ENCODE measurements at regions not wholly inside any gene's neighbourhood (a gene's known extent, or its start where the extent isn't known, plus 50 kb on each side); places are given as distances from the start of the nearest gene placed in this dataset.

- H3K9me3 ChIP-seq, result no peaks in the 10 kb centered on the region
- no peaks in the 10 kb centered on the region for H3K27me3 Mint-ChIP-seq (ENCODE audit: insufficient read depth, unreplicated experiment)
- peaks cover 11% of the 10 kb centered on the region for H3K4me1 Mint-ChIP-seq (ENCODE audit: low read depth, unreplicated experiment)
- intact Hi-C loops (cut with micrococcal nuclease; ENCODE audit: unreplicated experiment), result no loop called here
- no peak for TF ChIP-seq CTCF (IDR thresholded peaks at IDR 0.05; ENCODE audit: insufficient read depth in 1 of 2, low read depth in 1 of 2, low read length in 1 of 2, severe bottlenecking in 1 of 2, unreplicated experiment in 1 of 2)
- POLR2A ChIA-PET, result no interaction called here
- H3K27me3 ChIP-seq (replicated peaks; ENCODE audit: control insufficient read depth, insufficient read depth, low read length), result no peaks in the 10 kb centered on the region
- no peaks in the 10 kb centered on the region for H3K36me3 ChIP-seq (ENCODE audit: control insufficient read depth, insufficient read depth, low read length)
- no peaks in the 10 kb centered on the region for H3K36me3 Mint-ChIP-seq (ENCODE audit: insufficient read depth, unreplicated experiment)
- CTCF ChIA-PET, result no interaction called here
- BruUV-seq (replicated peaks), result no TSS peak
- no peak overlapping the region for H3K4me3 Mint-ChIP-seq (ENCODE audit: unreplicated experiment)
- H3K9me3 Mint-ChIP-seq (ENCODE audit: unreplicated experiment), result peaks cover 11% of the 10 kb centered on the region
- H3K27ac Mint-ChIP-seq (ENCODE audit: unreplicated experiment), result no peak overlapping the region
- H3K4me3 ChIP-seq (ENCODE audit: low read depth, low read length), result no peak overlapping the region
- peaks cover 12% of the 10 kb centered on the region for H3K4me1 ChIP-seq
- DNase-seq, result no peak
These were observed 75.4 kb upstream of the LINC01488 start for GRCh38 chr11:69406060-69406459.

GRCh38 chr11:69409812-69410645, 71.4 kb upstream of the LINC01488 start:
- H3K4me1 Mint-ChIP-seq (ENCODE audit: low read depth, unreplicated experiment), result no peaks in the 10 kb centered on the region
- CTCF ChIA-PET, result interaction anchor here (0.6 kb wide), 1 partner anchor 287 kb away, joined by 7 read pairs; no protein-coding TSS in a partner anchor
- TF ChIP-seq CTCF (IDR thresholded peaks at IDR 0.05; ENCODE audit: insufficient read depth in 1 of 2, low read depth in 1 of 2, low read length in 1 of 2, severe bottlenecking in 1 of 2, unreplicated experiment in 1 of 2), result no peak

GRCh38 chr11:69411257-69411924, 70.1 kb upstream of the LINC01488 start:
- Mint-ChIP-seq H3K4me1 (ENCODE audit: low read depth, unreplicated experiment) (no peaks in the 10 kb centered on the region), H3K36me3 (ENCODE audit: insufficient read depth, unreplicated experiment) (no peaks in the 10 kb centered on the region), H3K9me3 (ENCODE audit: unreplicated experiment) (peaks cover 9% of the 10 kb centered on the region), H3K27ac (ENCODE audit: unreplicated experiment) (no peak overlapping the region), H3K4me3 (ENCODE audit: unreplicated experiment) (no peak overlapping the region), H3K27me3 (ENCODE audit: insufficient read depth, unreplicated experiment) (no peaks in the 10 kb centered on the region)
- intact Hi-C loops (cut with micrococcal nuclease; ENCODE audit: unreplicated experiment), result no loop called here
- POLR2A ChIA-PET, result no interaction called here
- Histone ChIP-seq H3K27me3 (replicated peaks; ENCODE audit: control insufficient read depth, insufficient read depth, low read length) (no peaks in the 10 kb centered on the region), H3K4me1 (no peaks in the 10 kb centered on the region), H3K4me3 (ENCODE audit: low read depth, low read length) (no peak overlapping the region), H3K36me3 (ENCODE audit: control insufficient read depth, insufficient read depth, low read length) (no peaks in the 10 kb centered on the region), H3K9me3 (no peaks in the 10 kb centered on the region)
- no peak for TF ChIP-seq CTCF (IDR thresholded peaks at IDR 0.05; ENCODE audit: insufficient read depth in 1 of 2, low read depth in 1 of 2, low read length in 1 of 2, severe bottlenecking in 1 of 2, unreplicated experiment in 1 of 2)
- DNase-seq, result no peak
- CTCF ChIA-PET, result no interaction called here
- BruUV-seq (replicated peaks), result no TSS peak

More at GRCh38 chr11:69409812-69410645, 71.4 kb upstream of the LINC01488 start:
- no TSS peak for BruUV-seq (replicated peaks)
- H3K27me3 Mint-ChIP-seq (ENCODE audit: insufficient read depth, unreplicated experiment), result no peaks in the 10 kb centered on the region
- no peaks in the 10 kb centered on the region for H3K36me3 ChIP-seq (ENCODE audit: control insufficient read depth, insufficient read depth, low read length)
- POLR2A ChIA-PET, result interaction anchor here (0.5 kb wide), 1 partner anchor 33 kb away, joined by 3 read pairs; no protein-coding TSS in a partner anchor
- H3K9me3 Mint-ChIP-seq (ENCODE audit: unreplicated experiment), result peaks cover 9% of the 10 kb centered on the region
- H3K27ac Mint-ChIP-seq (ENCODE audit: unreplicated experiment), result no peak overlapping the region
- no peaks in the 10 kb centered on the region for H3K36me3 Mint-ChIP-seq (ENCODE audit: insufficient read depth, unreplicated experiment)
- H3K4me3 ChIP-seq (ENCODE audit: low read depth, low read length), result no peak overlapping the region
- no peak overlapping the region for H3K4me3 Mint-ChIP-seq (ENCODE audit: unreplicated experiment)
- DNase-seq, result no peak
- intact Hi-C loops (cut with micrococcal nuclease; ENCODE audit: unreplicated experiment), result no loop called here
- no peaks in the 10 kb centered on the region for H3K27me3 ChIP-seq (replicated peaks; ENCODE audit: control insufficient read depth, insufficient read depth, low read length)
- H3K9me3 ChIP-seq, result no peaks in the 10 kb centered on the region
- H3K4me1 ChIP-seq, result no peaks in the 10 kb centered on the region

All from Caco-2 (cell line).